ENCODE measurements at regions not wholly inside any gene's neighbourhood (a gene's known extent, or its start where the extent isn't known, plus 50 kb on each side); places are given as distances from the start of the nearest gene placed in this dataset.
"Not testable (repeated sequence)": the region's sequence is repeated elsewhere in the genome, so short reads cannot be mapped to it uniquely, and the experiment has no call there.

GRCh38 chr1:9455487-9456234, 83.6 kb upstream of the SLC25A33 start:
- no peak overlapping the region for H3K4me3 ChIP-seq
- DNase-seq (ENCODE audit: extremely low spot score), result no peak

GRCh38 chr1:9456833-9457232, 82.4 kb upstream of the SLC25A33 start:
- DNase-seq (ENCODE audit: extremely low spot score), result no peak
- no peaks in the 10 kb centered on the region for H3K9me3 ChIP-seq
- intact Hi-C loops (cut with DNase I), result loop anchor here (2.0 kb wide), 1 partner anchor 168 kb away; no protein-coding TSS in a partner anchor
- no peaks in the 10 kb centered on the region for H3K36me3 ChIP-seq
- peaks cover 3 to 34% (median 30%) of the 10 kb centered on the region in 4 donors for H3K4me1 ChIP-seq
- no peak overlapping the region for H3K4me3 ChIP-seq
- no peak overlapping the region for H3K27ac ChIP-seq (replicated peaks in 1 of 4)
- TF ChIP-seq POLR2A (IDR thresholded peaks at IDR 0.05; ENCODE audit: low read depth), result no peak
- TF ChIP-seq EP300 (IDR thresholded peaks at IDR 0.05), result no peak
- H3K27me3 ChIP-seq, result no peaks in the 10 kb centered on the region
- WGBS, result 97% methylated on average over 4 of the region's 4 CpGs

More at GRCh38 chr1:9455487-9456234, 83.6 kb upstream of the SLC25A33 start:
- peaks cover 3 to 34% (median 30%) of the 10 kb centered on the region in 4 donors for H3K4me1 ChIP-seq
- intact Hi-C loops (cut with DNase I), result loop anchor here (2.0 kb wide), 1 partner anchor 167 kb away; no protein-coding TSS in a partner anchor
- TF ChIP-seq POLR2A (IDR thresholded peaks at IDR 0.05; ENCODE audit: low read depth), result no peak
- peak; percentile 78 to 85 (median 80) for TF ChIP-seq CTCF (IDR thresholded peaks at IDR 0.05)
- H3K36me3 ChIP-seq, result no peaks in the 10 kb centered on the region
- H3K27me3 ChIP-seq, result no peaks in the 10 kb centered on the region
- no peaks in the 10 kb centered on the region for H3K9me3 ChIP-seq
- 43% methylated on average over 21 of the region's 22 CpGs for WGBS
- H3K27ac ChIP-seq (replicated peaks in 1 of 4), result peak overlapping the region in 1 of 4 donors; percentile 7

- Histone ChIP-seq H3K4me1 (peaks cover 3 to 22% (median 19%) of the 10 kb centered on the region in 4 donors), H3K9me3 (no peaks in the 10 kb centered on the region), H3K4me3 (no peak overlapping the region), H3K27me3 (no peaks in the 10 kb centered on the region), H3K36me3 (no peaks in the 10 kb centered on the region), H3K27ac (replicated peaks in 1 of 4) (no peak overlapping the region)
- DNase-seq (ENCODE audit: extremely low spot score), result no peak
- intact Hi-C loops (cut with DNase I), result no loop called here
- WGBS, result 58% methylated on average over 9 of the region's 10 CpGs
- TF ChIP-seq POLR2AphosphoS5 (IDR thresholded peaks at IDR 0.05) (peak in 1 of 2 donors; percentile 46), POLR2A (IDR thresholded peaks at IDR 0.05; ENCODE audit: low read depth) (no peak)
Observed at GRCh38 chr1:9459816-9460407, 79.4 kb upstream of the SLC25A33 start.

- TF ChIP-seq POLR2AphosphoS5 (IDR thresholded peaks at IDR 0.05) (peak in 1 of 2 donors; percentile 23), POLR2A (IDR thresholded peaks at IDR 0.05; ENCODE audit: low read depth) (no peak), EP300 (IDR thresholded peaks at IDR 0.05) (no peak), CTCF (IDR thresholded peaks at IDR 0.05) (no peak)
- Histone ChIP-seq H3K4me3 (no peak overlapping the region), H3K9me3 (no peaks in the 10 kb centered on the region), H3K27me3 (no peaks in the 10 kb centered on the region), H3K36me3 (no peaks in the 10 kb centered on the region), H3K27ac (replicated peaks in 1 of 4) (peak overlapping the region; percentile 87 to 93 (median 88)), H3K4me1 (peaks cover 7 to 34% (median 29%) of the 10 kb centered on the region in 4 donors)
- no peak for DNase-seq (ENCODE audit: extremely low spot score)
- 91% methylated on average over 6 of the region's 9 CpGs for WGBS
- intact Hi-C loops (cut with DNase I), result loop anchor here (5.0 kb wide), 1 partner anchor 98 kb away; no protein-coding TSS in a partner anchor
Observed at GRCh38 chr1:9465640-9466039, 73.6 kb upstream of the SLC25A33 start.

- no peak for DNase-seq (ENCODE audit: extremely low spot score)
- Histone ChIP-seq H3K9me3 (no peaks in the 10 kb centered on the region), H3K4me3 (peak overlapping the region; percentile 17 to 33 (median 30)), H3K27me3 (no peaks in the 10 kb centered on the region), H3K36me3 (no peaks in the 10 kb centered on the region), H3K4me1 (peaks cover 7 to 42% (median 34%) of the 10 kb centered on the region in 4 donors), H3K27ac (replicated peaks in 1 of 4) (peak overlapping the region; percentile 87 to 93 (median 88))
- 43% methylated on average over 29 of the region's 29 CpGs for WGBS
- peak; percentile 25 to 88 for TF ChIP-seq POLR2AphosphoS5 (IDR thresholded peaks at IDR 0.05)
- TF ChIP-seq POLR2A (IDR thresholded peaks at IDR 0.05; ENCODE audit: low read depth), result no peak
- peak; percentile 65 for TF ChIP-seq EP300 (IDR thresholded peaks at IDR 0.05)
- TF ChIP-seq CTCF (IDR thresholded peaks at IDR 0.05), result no peak
- intact Hi-C loops (cut with DNase I), result loop anchor here (5.0 kb wide), 1 partner anchor 100 kb away; no protein-coding TSS in a partner anchor
Observed at GRCh38 chr1:9466780-9467758, 72.2 kb upstream of the SLC25A33 start.

GRCh38 chr1:9469882-9470281, 69.4 kb upstream of the SLC25A33 start:
- not testable (repeated sequence) for DNase-seq (ENCODE audit: extremely low spot score); H3K36me3 ChIP-seq; H3K4me3 ChIP-seq; H3K9me3 ChIP-seq; H3K27me3 ChIP-seq
- H3K27ac ChIP-seq (replicated peaks in 1 of 4), result peak overlapping the region in 3 of 4 donors; percentile 18 to 93 (median 87)
- 93% methylated on average over 3 of the region's 3 CpGs for WGBS
- intact Hi-C loops (cut with DNase I), result loop anchor here (5.0 kb wide), 2 partner anchors 103 to 183 kb away; no protein-coding TSS in a partner anchor
- H3K4me1 ChIP-seq, result peaks cover 7 to 57% (median 48%) of the 10 kb centered on the region in 4 donors

Data from esophagus muscularis mucosa (tissue), 4 donors.